NCI-H1105 (cell line): ENCODE measurements at regions not wholly inside any gene's neighbourhood (a gene's known extent, or its start where the extent isn't known, plus 50 kb on each side); places are given as distances from the start of the nearest gene placed in this dataset.

ENCODE experiments used
- DNase-seq: peaks from one replicate; lab custom pipeline; 2025; lab: John Stamatoyannopoulos, UW

- DNase-seq, result no peak
Observed at GRCh38 chr2:147649286-147649685, 195.5 kb upstream of the ACVR2A start.

DNA sequence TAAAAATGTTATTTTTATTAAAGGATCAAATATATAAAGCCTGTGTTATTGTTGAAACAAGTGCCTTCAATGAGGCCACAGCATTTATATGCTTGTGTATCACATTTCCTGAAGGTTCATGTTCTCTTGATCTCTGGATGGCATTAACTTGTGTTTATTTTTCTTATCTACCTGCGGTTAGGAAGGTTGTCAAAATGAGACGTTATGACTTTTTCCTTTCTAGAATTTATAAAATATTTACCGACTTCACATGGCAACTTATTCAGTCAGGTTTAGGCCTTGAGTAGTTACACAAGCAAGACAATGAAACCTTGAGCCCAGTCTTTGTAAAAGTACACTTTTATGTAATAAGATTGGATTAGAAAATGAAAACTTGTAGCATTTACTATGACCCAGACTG is 196.4 kb upstream of the ACVR2A start:
- no peak for DNase-seq

DNA sequence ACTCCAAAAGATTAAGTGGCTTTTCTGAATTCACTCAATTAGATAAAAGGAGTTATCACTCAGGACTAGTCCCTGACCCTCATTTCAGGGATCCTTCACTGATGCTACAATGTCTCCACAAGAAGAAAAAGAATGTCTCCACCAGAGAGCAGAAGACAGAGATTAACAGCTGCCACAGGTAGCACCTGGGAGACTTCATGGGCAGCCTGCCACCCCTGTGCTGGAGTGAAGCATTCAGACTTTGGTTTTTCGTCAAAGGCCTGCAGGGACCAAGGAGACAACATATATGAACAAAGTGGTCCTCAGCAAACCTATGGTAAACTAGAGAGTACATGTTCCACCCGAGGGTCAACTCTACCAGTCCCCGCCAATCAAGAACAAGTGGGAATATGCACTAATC is 197.0 kb upstream of the ACVR2A start:
- no peak for DNase-seq

DNA sequence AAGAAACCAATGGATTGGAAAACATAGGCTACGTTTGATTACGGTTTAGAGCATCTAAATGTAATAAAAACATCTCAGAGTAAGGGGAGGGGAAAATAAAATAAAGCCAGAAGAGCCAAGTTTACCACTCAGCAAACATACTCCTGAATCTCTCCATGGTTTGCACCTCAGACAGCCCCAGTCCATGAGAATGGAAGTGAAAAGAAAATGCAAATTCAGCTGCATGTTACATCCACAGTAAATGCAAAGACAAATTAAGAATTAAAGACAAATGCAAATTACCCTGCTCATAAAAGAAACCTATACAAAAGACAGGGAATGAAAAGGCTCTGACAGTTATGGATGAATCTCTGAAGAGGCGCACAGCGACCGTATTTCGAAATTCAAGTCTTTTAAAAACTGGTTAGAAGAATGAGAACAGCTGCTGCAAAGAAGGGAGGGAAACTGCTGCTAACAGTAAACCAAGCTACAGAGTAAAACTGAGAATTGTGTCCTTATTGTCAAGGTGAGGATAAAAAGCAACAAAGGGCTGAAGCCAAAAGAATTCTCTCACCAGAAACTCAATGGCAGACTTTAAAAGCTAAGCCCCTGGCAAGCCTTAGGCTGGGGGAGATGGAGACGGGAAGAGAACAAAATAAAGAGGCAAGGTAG is 197.9 kb upstream of the ACVR2A start:
- no peak for DNase-seq

GRCh38 chr2:147644491-147644890 is 200.3 kb upstream of the ACVR2A start:
- DNase-seq, result no peak

DNA sequence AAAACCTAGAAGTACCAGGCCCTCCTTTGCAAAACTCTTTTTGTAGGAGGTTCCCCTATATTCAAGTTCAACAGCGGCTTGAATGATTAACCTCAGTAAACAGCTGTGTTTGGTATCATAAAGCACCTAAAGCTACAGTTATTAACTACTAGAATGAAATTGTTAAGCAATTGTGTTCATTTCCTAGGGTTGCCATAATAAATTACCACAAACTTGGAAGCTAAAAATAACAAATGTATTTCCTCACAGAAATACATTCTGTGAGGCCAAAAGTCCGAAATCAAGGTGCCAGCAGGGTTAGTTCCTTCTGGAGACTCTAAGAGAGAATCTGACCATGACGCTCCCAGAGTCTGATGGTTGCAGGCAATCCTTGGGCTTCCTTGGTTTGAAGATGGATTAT is 202.1 kb upstream of the ACVR2A start:
- no peak for DNase-seq

- DNase-seq, result no peak
Observed at GRCh38 chr2:147641651-147642050, 203.2 kb upstream of the ACVR2A start.

DNA sequence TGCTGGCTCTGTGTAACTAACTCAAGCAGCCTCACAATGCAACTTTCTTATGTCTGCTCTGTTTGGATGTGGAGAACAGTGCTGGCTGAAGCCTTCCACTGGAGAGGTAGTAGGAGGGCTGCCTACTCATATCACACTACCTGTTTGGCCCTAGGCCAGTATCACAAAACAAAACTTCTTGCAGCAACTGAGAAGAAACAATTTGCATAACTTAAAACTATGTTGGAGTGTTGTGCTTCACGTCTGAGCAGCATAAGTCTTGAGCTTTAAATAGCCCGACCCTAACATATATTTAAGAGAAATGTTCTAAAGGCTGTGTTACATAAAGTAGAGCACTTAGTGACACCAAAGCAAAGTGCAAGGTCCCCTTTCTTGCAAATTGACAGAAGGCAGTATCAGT is 204.9 kb upstream of the ACVR2A start:
- no peak for DNase-seq

DNA sequence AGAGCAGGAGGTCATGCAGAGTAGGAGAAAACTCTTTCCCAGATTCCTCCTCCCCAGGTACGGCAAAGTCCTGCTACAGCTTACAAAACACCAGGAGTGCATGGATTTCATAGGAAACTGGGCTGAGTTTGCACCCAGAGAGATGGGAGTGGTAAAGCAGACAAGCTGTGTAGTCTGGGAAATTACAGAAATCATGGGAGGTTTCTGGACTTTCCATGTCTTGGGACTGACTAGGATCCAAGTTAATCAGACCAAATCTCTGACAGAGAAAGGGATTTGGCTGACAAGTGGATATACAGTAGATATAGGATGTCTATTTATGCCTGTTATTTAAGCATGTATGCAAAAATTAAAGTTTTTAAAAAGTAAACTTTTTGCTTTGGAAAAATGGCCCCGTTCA is 205.4 kb upstream of the ACVR2A start:
- no peak for DNase-seq

- DNase-seq, result no peak
Observed at GRCh38 chr2:147636886-147637285, 207.9 kb upstream of the ACVR2A start.

- no peak for DNase-seq
Observed at GRCh38 chr2:147636238-147636882, 208.5 kb upstream of the ACVR2A start.

GRCh38 chr2:147634826-147635225 is 210.0 kb upstream of the ACVR2A start:
- no peak for DNase-seq

DNA sequence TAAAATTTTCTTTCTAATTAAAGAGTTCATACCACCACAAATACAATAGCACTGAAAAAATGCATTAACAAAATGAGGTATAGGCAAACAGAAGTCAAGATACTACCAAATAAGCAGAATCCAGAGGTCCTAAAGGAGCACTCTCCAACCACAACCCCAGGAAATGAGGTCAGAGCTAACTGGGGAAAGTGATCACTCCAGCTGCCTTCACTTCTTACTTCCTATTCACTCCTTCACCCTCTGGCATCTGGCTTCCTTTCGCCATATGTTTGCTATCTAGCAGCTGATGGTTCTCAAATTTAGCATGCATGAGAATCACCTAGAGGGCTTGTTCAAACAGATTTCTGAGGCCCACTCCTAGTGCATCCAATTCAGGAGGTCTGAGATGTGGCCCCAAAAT is 212.6 kb upstream of the ACVR2A start:
- DNase-seq, result no peak

DNA sequence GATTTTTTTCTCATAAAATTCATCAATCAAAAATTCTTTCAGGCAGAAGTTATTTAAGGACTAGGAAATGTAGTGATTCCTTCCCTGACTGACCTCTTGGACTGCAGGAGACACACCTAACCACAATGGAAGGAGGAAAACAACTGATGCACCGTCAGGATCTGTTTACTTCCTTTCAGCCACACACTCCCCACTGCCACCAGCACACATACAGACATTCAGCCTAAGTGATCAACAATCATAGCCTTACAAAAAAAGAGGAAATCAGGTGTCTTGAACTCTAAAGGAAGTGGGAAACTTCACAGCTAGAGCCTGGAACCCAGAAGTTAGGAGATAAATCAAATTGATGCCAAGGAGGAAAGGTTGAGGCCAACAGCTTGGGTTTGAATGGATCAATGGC is 213.5 kb upstream of the ACVR2A start:
- no peak for DNase-seq

- DNase-seq, result no peak
Observed at GRCh38 chr2:147630585-147630984, 214.2 kb upstream of the ACVR2A start.

GRCh38 chr2:147628971-147629421 is 215.8 kb upstream of the ACVR2A start:
- no peak for DNase-seq

- DNase-seq, result no peak
Observed at GRCh38 chr2:147623328-147623727, 221.5 kb upstream of the ACVR2A start.

GRCh38 chr2:147621656-147622197 is 223.1 kb upstream of the ACVR2A start:
- DNase-seq, result no peak

GRCh38 chr2:147619808-147620207 is 225.0 kb upstream of the ACVR2A start:
- DNase-seq, result no peak

DNA sequence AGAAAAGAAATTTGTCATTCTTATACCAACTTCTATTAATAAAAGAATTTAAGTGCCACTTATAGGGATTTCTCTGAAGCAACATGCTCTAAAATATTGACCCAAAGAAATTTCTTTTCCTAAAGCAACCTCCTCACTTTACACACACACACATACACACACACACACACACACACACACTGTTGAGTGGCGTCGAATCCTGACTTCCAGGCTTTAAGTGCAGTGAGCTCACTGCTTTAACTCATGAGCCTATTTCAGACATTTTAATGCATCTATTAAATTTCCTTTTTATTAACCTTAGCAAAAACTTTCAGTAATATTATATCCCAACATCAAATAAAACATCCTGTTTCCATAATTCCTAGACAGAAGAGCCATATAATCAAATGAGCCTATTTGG is 229.1 kb upstream of the ACVR2A start:
- DNase-seq, result no peak

- no peak for DNase-seq
Observed at GRCh38 chr2:147614979-147615470, 229.8 kb upstream of the ACVR2A start.

- DNase-seq, result no peak
Observed at GRCh38 chr2:147614471-147614870, 230.4 kb upstream of the ACVR2A start.

DNA sequence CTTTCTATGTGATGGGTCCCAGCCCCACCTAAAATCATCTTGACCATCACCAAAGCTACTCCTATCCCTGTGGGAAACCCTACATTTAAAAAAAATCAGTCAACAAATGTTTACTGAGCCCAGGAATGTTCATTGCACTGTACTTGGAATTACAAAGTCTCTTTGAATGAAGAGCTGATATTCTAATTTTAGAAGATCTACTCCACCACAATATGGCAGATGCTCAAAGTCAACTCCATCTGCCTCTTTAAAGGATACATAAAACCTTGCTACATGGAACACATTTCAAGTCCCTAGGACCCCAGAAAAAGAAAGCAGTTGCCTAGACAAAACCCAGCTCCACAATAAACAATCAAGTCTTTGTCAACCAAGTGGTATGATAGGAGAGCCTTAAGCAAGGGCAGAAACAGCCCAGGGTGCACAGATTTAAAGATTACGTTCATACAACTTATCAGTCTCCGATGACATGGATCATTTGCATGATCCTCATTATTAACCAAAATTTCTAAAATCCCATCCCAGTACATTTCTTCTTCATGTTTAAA is 234.3 kb upstream of the ACVR2A start:
- DNase-seq, result no peak
